ENCODE measurements at regions not wholly inside any gene's neighbourhood (a gene's known extent, or its start where the extent isn't known, plus 50 kb on each side); places are given as distances from the start of the nearest gene placed in this dataset.

DNA sequence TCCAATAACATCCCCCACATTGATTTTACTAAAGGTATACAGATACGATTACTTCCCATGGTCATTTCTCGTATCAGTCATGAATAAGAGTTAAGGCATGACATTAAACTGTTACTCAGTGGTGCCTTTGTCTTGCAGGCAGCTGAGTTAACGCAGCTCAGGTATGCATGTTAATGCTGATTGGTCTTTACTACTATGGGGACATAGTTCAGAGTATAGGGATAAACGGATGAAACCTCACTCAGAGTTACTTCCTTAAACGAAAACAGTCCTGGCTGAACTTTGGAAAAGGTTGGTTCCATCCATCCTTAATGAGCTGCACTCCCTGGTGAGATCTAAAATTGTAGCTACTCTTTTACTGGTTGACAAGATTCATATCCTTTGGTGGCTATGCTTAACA is 87.0 kb downstream of the ACTL7B start:
- H3K9me3 Mint-ChIP-seq: no peaks in the 10 kb centered on the region; the same call in 2 of the 3 replicates

DNA sequence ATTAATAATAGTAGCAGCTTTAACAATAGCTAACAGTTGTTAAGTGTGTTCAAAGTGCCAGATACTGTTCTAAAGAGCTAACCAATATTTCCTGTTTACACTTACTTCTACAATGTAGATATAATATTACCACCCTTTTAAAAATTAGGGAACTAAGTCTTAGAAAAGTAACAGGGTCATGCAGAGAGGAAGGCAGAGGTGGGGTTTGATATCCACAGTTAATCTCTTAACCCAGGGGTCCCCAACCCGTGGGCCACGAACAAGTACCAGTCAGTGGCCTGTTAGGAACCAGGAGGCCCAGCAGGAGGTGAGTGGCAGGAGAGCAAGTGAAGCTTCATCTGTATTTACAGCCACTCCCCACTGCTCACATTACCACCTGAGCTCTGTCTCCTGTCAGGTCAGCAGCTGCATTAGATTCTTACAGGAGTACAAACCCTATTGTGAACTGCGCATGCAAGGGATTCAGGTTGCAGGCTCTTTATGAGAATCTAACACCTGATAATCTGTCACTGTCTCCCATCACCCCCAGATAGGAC is 89.1 kb downstream of the ACTL7B start:
- H3K36me3 ChIP-seq (ENCODE audit: insufficient read depth): no peaks in the 10 kb centered on the region
- no peaks in the 10 kb centered on the region for H3F3A ChIP-seq (replicated peaks; ENCODE audit: low read depth)
- H3K79me2 ChIP-seq (replicated peaks; ENCODE audit: insufficient read depth): no peaks in the 10 kb centered on the region
- no peaks in the 10 kb centered on the region for H3K27me3 ChIP-seq (ENCODE audit: insufficient read depth)
- no peaks in the 10 kb centered on the region for H3K4me1 ChIP-seq (ENCODE audit: insufficient read depth)
- TF ChIP-seq, protein P1, sequence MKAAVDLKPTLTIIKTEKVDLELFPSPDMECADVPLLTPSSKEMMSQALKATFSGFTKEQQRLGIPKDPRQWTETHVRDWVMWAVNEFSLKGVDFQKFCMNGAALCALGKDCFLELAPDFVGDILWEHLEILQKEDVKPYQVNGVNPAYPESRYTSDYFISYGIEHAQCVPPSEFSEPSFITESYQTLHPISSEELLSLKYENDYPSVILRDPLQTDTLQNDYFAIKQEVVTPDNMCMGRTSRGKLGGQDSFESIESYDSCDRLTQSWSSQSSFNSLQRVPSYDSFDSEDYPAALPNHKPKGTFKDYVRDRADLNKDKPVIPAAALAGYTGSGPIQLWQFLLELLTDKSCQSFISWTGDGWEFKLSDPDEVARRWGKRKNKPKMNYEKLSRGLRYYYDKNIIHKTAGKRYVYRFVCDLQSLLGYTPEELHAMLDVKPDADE (IDR thresholded peaks at IDR 0.05): no peak
- TF ChIP-seq ZNF114 (CRISPR knock-in tag; IDR thresholded peaks at IDR 0.05): no peak
- no peak for TF ChIP-seq EZH2phosphoT487 (IDR thresholded peaks at IDR 0.05; ENCODE audit: unreplicated experiment)
- no peak for TF ChIP-seq ZNF331 (CRISPR knock-in tag; IDR thresholded peaks at IDR 0.05; ENCODE audit: low read depth)
- no peak for TF ChIP-seq CREB1 (CRISPR knock-in tag; IDR thresholded peaks at IDR 0.05; ENCODE audit: low read depth)
- TF ChIP-seq POLR2AphosphoS5 (IDR thresholded peaks at IDR 0.05; ENCODE audit: low read depth): no peak
- TF ChIP-seq JUNB (IDR thresholded peaks at IDR 0.05; ENCODE audit: unreplicated experiment): no peak
- no peak for TF ChIP-seq NANOG (IDR thresholded peaks at IDR 0.05; ENCODE audit: borderline replicate concordance)
- H3K4me1 Mint-ChIP-seq: peaks cover 4% of the 10 kb centered on the region; the same call in 1 of the 3 replicates
- no peak overlapping the region for H3K4me3 Mint-ChIP-seq
- H3K4me3 ChIP-seq: no peak overlapping the region
- no peaks in the 10 kb centered on the region for H3K36me3 Mint-ChIP-seq (ENCODE audit: low read depth)
- H3K9me3 Mint-ChIP-seq: no peaks in the 10 kb centered on the region; the same call in 2 of the 3 replicates
- no peak overlapping the region for H3K27ac ChIP-seq (ENCODE audit: low read depth)
- ATAC-seq (no peak), DNase-seq (ENCODE audit: low spot score) (no peak)
- H3K27ac Mint-ChIP-seq: no peak overlapping the region
- H2AFZ ChIP-seq: no peak overlapping the region
- H3K9me2 ChIP-seq (ENCODE audit: insufficient read depth): no peaks in the 10 kb centered on the region
- no peaks in the 10 kb centered on the region for H3K27me3 Mint-ChIP-seq (ENCODE audit: insufficient read depth, low read depth, poor library complexity)
- H3K4me2 ChIP-seq: no peak overlapping the region
- no peaks in the 10 kb centered on the region for H4K20me1 ChIP-seq (replicated peaks; ENCODE audit: insufficient read depth)

More for the DNA sequence above, 87.0 kb downstream of the ACTL7B start:
- no peak for ATAC-seq
- H3K4me1 Mint-ChIP-seq: peaks cover 4% of the 10 kb centered on the region; the same call in 1 of the 3 replicates
- Histone ChIP-seq H3K27ac (ENCODE audit: low read depth) (no peak overlapping the region), H3K4me1 (ENCODE audit: insufficient read depth) (no peaks in the 10 kb centered on the region), H3K4me3 (no peak overlapping the region), H3K4me2 (no peak overlapping the region), H3K79me2 (replicated peaks; ENCODE audit: insufficient read depth) (no peaks in the 10 kb centered on the region), H3K9me2 (ENCODE audit: insufficient read depth) (no peaks in the 10 kb centered on the region), H3K36me3 (ENCODE audit: insufficient read depth) (no peaks in the 10 kb centered on the region), H3F3A (replicated peaks; ENCODE audit: low read depth) (no peaks in the 10 kb centered on the region), H2AFZ (no peak overlapping the region), H4K20me1 (replicated peaks; ENCODE audit: insufficient read depth) (no peaks in the 10 kb centered on the region), H3K27me3 (ENCODE audit: insufficient read depth) (no peaks in the 10 kb centered on the region)
- TF ChIP-seq CREB1 (CRISPR knock-in tag; IDR thresholded peaks at IDR 0.05; ENCODE audit: low read depth) (no peak), ZNF331 (CRISPR knock-in tag; IDR thresholded peaks at IDR 0.05; ENCODE audit: low read depth) (no peak), POLR2AphosphoS5 (IDR thresholded peaks at IDR 0.05; ENCODE audit: low read depth) (no peak), JUNB (IDR thresholded peaks at IDR 0.05; ENCODE audit: unreplicated experiment) (no peak), EZH2 (IDR thresholded peaks at IDR 0.05; ENCODE audit: low read depth, unreplicated experiment) (no peak)
- H3K4me3 Mint-ChIP-seq: no peak overlapping the region
- H3K27ac Mint-ChIP-seq: no peak overlapping the region
- DNase-seq (ENCODE audit: low spot score): no peak
- no peaks in the 10 kb centered on the region for H3K27me3 Mint-ChIP-seq (ENCODE audit: insufficient read depth, low read depth, poor library complexity)
- no peaks in the 10 kb centered on the region for H3K36me3 Mint-ChIP-seq (ENCODE audit: low read depth)

DNA sequence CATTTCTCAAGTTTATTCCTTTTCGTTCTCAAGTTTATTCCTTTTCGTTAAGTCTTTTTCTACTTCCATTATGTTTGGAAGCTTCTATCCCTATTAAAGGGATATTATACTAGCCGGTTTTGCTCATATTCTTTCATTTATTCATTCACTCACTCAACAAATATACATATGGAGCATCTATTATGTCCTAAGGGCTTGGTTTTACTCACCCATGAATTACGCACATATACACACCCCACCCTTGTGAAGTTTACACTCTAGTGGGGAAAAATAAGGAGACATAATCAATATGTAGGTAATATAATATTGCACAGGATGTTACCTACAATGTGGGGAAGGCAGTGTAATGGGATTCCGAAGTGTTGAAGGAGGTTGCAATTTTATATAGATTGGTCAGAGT is 90.5 kb downstream of the ACTL7B start:
- H2AFZ ChIP-seq: no peak overlapping the region
- no peak for ATAC-seq
- Mint-ChIP-seq H3K9me3 (no peaks in the 10 kb centered on the region; the same call in 2 of the 3 replicates), H3K4me3 (no peak overlapping the region), H3K27ac (no peak overlapping the region), H3K36me3 (ENCODE audit: low read depth) (no peaks in the 10 kb centered on the region), H3K27me3 (ENCODE audit: insufficient read depth, low read depth, poor library complexity) (no peaks in the 10 kb centered on the region), H3K4me1 (peaks cover 5% of the 10 kb centered on the region)
- no peak overlapping the region for H3K4me3 ChIP-seq
- H3K79me2 ChIP-seq (replicated peaks; ENCODE audit: insufficient read depth): no peaks in the 10 kb centered on the region
- DNase-seq (ENCODE audit: low spot score): no peak
- H3F3A ChIP-seq (replicated peaks; ENCODE audit: low read depth): no peaks in the 10 kb centered on the region
- no peaks in the 10 kb centered on the region for H4K20me1 ChIP-seq (replicated peaks; ENCODE audit: insufficient read depth)
- H3K4me2 ChIP-seq: no peak overlapping the region
- no peaks in the 10 kb centered on the region; the same call in 1 of the 2 replicates for H3K9me2 ChIP-seq (ENCODE audit: insufficient read depth)
- H3K36me3 ChIP-seq (ENCODE audit: insufficient read depth): no peaks in the 10 kb centered on the region
- no peaks in the 10 kb centered on the region for H3K27me3 ChIP-seq (ENCODE audit: insufficient read depth)
- no peak for TF ChIP-seq CREB1 (CRISPR knock-in tag; IDR thresholded peaks at IDR 0.05; ENCODE audit: low read depth)
- no peaks in the 10 kb centered on the region for H3K4me1 ChIP-seq (ENCODE audit: insufficient read depth)
- no peak overlapping the region for H3K27ac ChIP-seq (ENCODE audit: low read depth)

All from GM23338 (cell line).